Neural cell (in vitro differentiated cells): ENCODE measurements at regions not wholly inside any gene's neighbourhood (a gene's known extent, or its start where the extent isn't known, plus 50 kb on each side); places are given as distances from the start of the nearest gene placed in this dataset.

Experiments used
- H2AFZ ChIP-seq: fragments of 200-600, 300-800 bp; sonication (generic), shearing (Covaris generic); 2 replicates; pipeline ENCODE4 v1.6.0; 2014; ENCODE audit warnings: low read depth, mild to moderate bottlenecking, antibody characterized with exemption, low read length, moderate library complexity
- H3F3A ChIP-seq: fragments of 200-600 bp; shearing (Covaris generic); 2 replicates; pipeline ENCODE4 v1.6.1; 2016; ENCODE audit warnings: mild to moderate bottlenecking, moderate library complexity, mixed read lengths, antibody characterized with exemption, low read length; ENCODE audit not compliant: insufficient read depth, poor library complexity, severe bottlenecking
- H3K27ac ChIP-seq: fragments of 200-600, 300-800 bp; sonication (generic), shearing (Covaris generic); 2 replicates; pipeline ENCODE4 v1.5.1; 2014; ENCODE audit warnings: mild to moderate bottlenecking, low read length, moderate library complexity
- H3K27me3 ChIP-seq: fragments of 300-800, 200-600 bp; sonication (generic), shearing (Covaris generic); 2 replicates; pipeline ENCODE4 v1.6.0; 2014; ENCODE audit warnings: mild to moderate bottlenecking, low read depth, low read length, moderate library complexity; ENCODE audit not compliant: insufficient read depth
- H3K36me3 ChIP-seq: fragments of 300-800, 200-600 bp; sonication (generic), shearing (Covaris generic); 2 replicates; pipeline ENCODE4 v1.5.1; 2014; ENCODE audit warnings: mild to moderate bottlenecking, antibody characterized with exemption, low read length, moderate library complexity; ENCODE audit not compliant: insufficient read depth
- H3K4me2 ChIP-seq: fragments of 300-800, 200-600 bp; sonication (generic), shearing (Covaris generic); 2 replicates; pipeline ENCODE4 v1.6.0; 2014; ENCODE audit warnings: mild to moderate bottlenecking, low read length
- H3K4me3 ChIP-seq: fragments of 300-800, 200-600 bp; sonication (generic), shearing (Covaris generic); 2 replicates; pipeline ENCODE4 v1.5.1; 2014; ENCODE audit warnings: mild to moderate bottlenecking, low read length, moderate library complexity
- H3K79me2 ChIP-seq: fragments of 200-600 bp; shearing (Covaris generic); replicated peaks from 2 replicates; pipeline ENCODE4 v1.6.0; 2014; ENCODE audit warnings: mild to moderate bottlenecking, low read length, moderate library complexity; ENCODE audit not compliant: insufficient read depth
- H3K9ac ChIP-seq: fragments of 300-800, 200-600 bp; sonication (generic), shearing (Covaris generic); 2 replicates; pipeline ENCODE4 v1.6.1; 2016; ENCODE audit warnings: mild to moderate bottlenecking, low read length, mixed read lengths
- H3K9me2 ChIP-seq: fragments of 200-600 bp; shearing (Covaris generic); 2 replicates; pipeline ENCODE4 v1.6.1; 2016; ENCODE audit warnings: mild to moderate bottlenecking, low read length, mixed read lengths; ENCODE audit not compliant: insufficient read depth
- H3K9me3 ChIP-seq: fragments of 200-600, 300-800 bp; sonication (generic), shearing (Covaris generic); 2 replicates; pipeline ENCODE4 v1.6.1; 2016; ENCODE audit warnings: mild to moderate bottlenecking, mixed run types, low read length, moderate library complexity, mixed read lengths
- H4K20me1 ChIP-seq: fragments of 200-600 bp; shearing (Covaris generic); 2 replicates; pipeline ENCODE4 v1.6.1; 2016; ENCODE audit warnings: mild to moderate bottlenecking, mixed run types; ENCODE audit not compliant: insufficient read depth
- CTCF ChIP-seq: fragments of 450-650 bp; IDR thresholded peaks from 2 replicates; pipeline ENCODE4 v1.5.1; 2014; ENCODE audit warnings: antibody characterized with exemption, mild to moderate bottlenecking, moderate library complexity; ENCODE audit not compliant: poor library complexity, severe bottlenecking
- EP300 ChIP-seq: fragments of 450-650 bp; conservative IDR thresholded peaks from 2 replicates; pipeline ENCODE4 v1.6.1; 2014; ENCODE audit warnings: antibody characterized with exemption, mild to moderate bottlenecking, moderate library complexity; ENCODE audit not compliant: poor library complexity, severe bottlenecking
- EZH2 ChIP-seq: fragments of 200-600, 300-800 bp; shearing (Covaris generic), sonication (generic); IDR thresholded peaks from 2 replicates; pipeline ENCODE4 v1.6.1; 2014; ENCODE audit warnings: antibody characterized with exemption, low read length, borderline replicate concordance, mild to moderate bottlenecking; ENCODE audit not compliant: insufficient read depth, poor library complexity, severe bottlenecking
- MXI1 ChIP-seq: fragments of 450-650 bp; conservative IDR thresholded peaks from 2 replicates; pipeline ENCODE4 v1.6.1; 2014; ENCODE audit warnings: antibody characterized with exemption, mild to moderate bottlenecking; ENCODE audit not compliant: poor library complexity, severe bottlenecking
- POLR2AphosphoS5 ChIP-seq: IDR thresholded peaks from 2 replicates; pipeline ENCODE4 v1.6.1; 2012
- RAD21 ChIP-seq: fragments of 450-650 bp; conservative IDR thresholded peaks from 2 replicates; pipeline ENCODE4 v1.6.1; 2014; ENCODE audit warnings: antibody characterized with exemption, mild to moderate bottlenecking, moderate library complexity
- SMC3 ChIP-seq: fragments of 450-650 bp; conservative IDR thresholded peaks from 2 replicates; pipeline ENCODE4 v1.6.1; 2014; ENCODE audit warnings: antibody characterized with exemption, mild to moderate bottlenecking, moderate library complexity; ENCODE audit not compliant: poor library complexity
- TAF1 ChIP-seq: IDR thresholded peaks from 2 replicates; pipeline ENCODE4 v1.6.1; 2012; ENCODE audit warnings: low read depth
- TF ChIP-seq, protein P1 (sequence below): IDR thresholded peaks from 2 replicates; pipeline ENCODE4 v1.6.1; 2012; ENCODE audit warnings: borderline replicate concordance

- Histone ChIP-seq H3K9me2 (no peaks in the 10 kb centered on the region), H3K27ac (no peak overlapping the region), H3K36me3 (no peaks in the 10 kb centered on the region), H3K4me2 (no peak overlapping the region), H3K4me3 (no peak overlapping the region), H3K9ac (no peak overlapping the region), H3K79me2 (no peaks in the 10 kb centered on the region), H4K20me1 (no peaks in the 10 kb centered on the region), H3F3A (no peaks in the 10 kb centered on the region), H2AFZ (no peak overlapping the region), H3K27me3 (no peaks in the 10 kb centered on the region), H3K9me3 (no peaks in the 10 kb centered on the region)
- TF ChIP-seq RAD21 = no peak
- no peak for TF ChIP-seq EP300
- TF ChIP-seq, protein P1, sequence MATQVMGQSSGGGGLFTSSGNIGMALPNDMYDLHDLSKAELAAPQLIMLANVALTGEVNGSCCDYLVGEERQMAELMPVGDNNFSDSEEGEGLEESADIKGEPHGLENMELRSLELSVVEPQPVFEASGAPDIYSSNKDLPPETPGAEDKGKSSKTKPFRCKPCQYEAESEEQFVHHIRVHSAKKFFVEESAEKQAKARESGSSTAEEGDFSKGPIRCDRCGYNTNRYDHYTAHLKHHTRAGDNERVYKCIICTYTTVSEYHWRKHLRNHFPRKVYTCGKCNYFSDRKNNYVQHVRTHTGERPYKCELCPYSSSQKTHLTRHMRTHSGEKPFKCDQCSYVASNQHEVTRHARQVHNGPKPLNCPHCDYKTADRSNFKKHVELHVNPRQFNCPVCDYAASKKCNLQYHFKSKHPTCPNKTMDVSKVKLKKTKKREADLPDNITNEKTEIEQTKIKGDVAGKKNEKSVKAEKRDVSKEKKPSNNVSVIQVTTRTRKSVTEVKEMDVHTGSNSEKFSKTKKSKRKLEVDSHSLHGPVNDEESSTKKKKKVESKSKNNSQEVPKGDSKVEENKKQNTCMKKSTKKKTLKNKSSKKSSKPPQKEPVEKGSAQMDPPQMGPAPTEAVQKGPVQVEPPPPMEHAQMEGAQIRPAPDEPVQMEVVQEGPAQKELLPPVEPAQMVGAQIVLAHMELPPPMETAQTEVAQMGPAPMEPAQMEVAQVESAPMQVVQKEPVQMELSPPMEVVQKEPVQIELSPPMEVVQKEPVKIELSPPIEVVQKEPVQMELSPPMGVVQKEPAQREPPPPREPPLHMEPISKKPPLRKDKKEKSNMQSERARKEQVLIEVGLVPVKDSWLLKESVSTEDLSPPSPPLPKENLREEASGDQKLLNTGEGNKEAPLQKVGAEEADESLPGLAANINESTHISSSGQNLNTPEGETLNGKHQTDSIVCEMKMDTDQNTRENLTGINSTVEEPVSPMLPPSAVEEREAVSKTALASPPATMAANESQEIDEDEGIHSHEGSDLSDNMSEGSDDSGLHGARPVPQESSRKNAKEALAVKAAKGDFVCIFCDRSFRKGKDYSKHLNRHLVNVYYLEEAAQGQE = no peak
These were observed 183.6 kb upstream of the DDHD1 start for GRCh38 chr14:53336729-53337128.

GRCh38 chr14:53333809-53334208 lies 180.7 kb upstream of the DDHD1 start:
- Histone ChIP-seq H3F3A (no peaks in the 10 kb centered on the region), H3K4me3 (no peak overlapping the region), H3K27ac (no peak overlapping the region), H3K27me3 (no peaks in the 10 kb centered on the region), H3K9ac (no peak overlapping the region), H3K9me2 (no peaks in the 10 kb centered on the region), H4K20me1 (no peaks in the 10 kb centered on the region), H2AFZ (no peak overlapping the region), H3K9me3 (no peaks in the 10 kb centered on the region), H3K4me2 (no peak overlapping the region), H3K79me2 (no peaks in the 10 kb centered on the region), H3K36me3 (no peaks in the 10 kb centered on the region)
- TF ChIP-seq POLR2AphosphoS5 = no peak
- no peak for TF ChIP-seq EP300
- TF ChIP-seq EZH2 = no peak
- no peak for TF ChIP-seq SMC3
- TF ChIP-seq TAF1 = no peak
- TF ChIP-seq, protein P1 = no peak
- no peak for TF ChIP-seq RAD21
- no peak for TF ChIP-seq MXI1
- TF ChIP-seq CTCF = no peak
